ENCODE measurements at regions not wholly inside any gene's neighbourhood (a gene's known extent, or its start where the extent isn't known, plus 50 kb on each side); places are given as distances from the start of the nearest gene placed in this dataset.
A peak's percentile ranks its signal among the peaks of the same experiment; 100 is the strongest.

GRCh38 chr21:18951271-18952038, 547.9 kb upstream of the TMPRSS15 start:
- no peaks in the 10 kb centered on the region for H3K9me3 ChIP-seq
- ATAC-seq: no peak
- no peak overlapping the region for H3K27ac ChIP-seq
- 62 to 71% methylated on average over 10 to 14 of the region's 14 CpGs for whole genome bisulfite sequencing, 2 donors (ENCODE audit: low coverage in 1 of 2)
- H3K27me3 ChIP-seq: no peaks in the 10 kb centered on the region
- H3K4me3 ChIP-seq: no peak overlapping the region
- no peaks in the 10 kb centered on the region for H3K36me3 ChIP-seq
- H3K4me1 ChIP-seq: no peaks in the 10 kb centered on the region
- TF ChIP-seq, protein P1, sequence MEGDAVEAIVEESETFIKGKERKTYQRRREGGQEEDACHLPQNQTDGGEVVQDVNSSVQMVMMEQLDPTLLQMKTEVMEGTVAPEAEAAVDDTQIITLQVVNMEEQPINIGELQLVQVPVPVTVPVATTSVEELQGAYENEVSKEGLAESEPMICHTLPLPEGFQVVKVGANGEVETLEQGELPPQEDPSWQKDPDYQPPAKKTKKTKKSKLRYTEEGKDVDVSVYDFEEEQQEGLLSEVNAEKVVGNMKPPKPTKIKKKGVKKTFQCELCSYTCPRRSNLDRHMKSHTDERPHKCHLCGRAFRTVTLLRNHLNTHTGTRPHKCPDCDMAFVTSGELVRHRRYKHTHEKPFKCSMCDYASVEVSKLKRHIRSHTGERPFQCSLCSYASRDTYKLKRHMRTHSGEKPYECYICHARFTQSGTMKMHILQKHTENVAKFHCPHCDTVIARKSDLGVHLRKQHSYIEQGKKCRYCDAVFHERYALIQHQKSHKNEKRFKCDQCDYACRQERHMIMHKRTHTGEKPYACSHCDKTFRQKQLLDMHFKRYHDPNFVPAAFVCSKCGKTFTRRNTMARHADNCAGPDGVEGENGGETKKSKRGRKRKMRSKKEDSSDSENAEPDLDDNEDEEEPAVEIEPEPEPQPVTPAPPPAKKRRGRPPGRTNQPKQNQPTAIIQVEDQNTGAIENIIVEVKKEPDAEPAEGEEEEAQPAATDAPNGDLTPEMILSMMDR (IDR thresholded peaks at IDR 0.05): peak in 1 of 4 experiments; percentile 33
- no peak for TF ChIP-seq POLR2A (IDR thresholded peaks at IDR 0.05)

GRCh38 chr21:18954441-18954844, 550.9 kb upstream of the TMPRSS15 start:
- no peaks in the 10 kb centered on the region for H3K4me1 ChIP-seq
- no peak for ATAC-seq
- no peaks in the 10 kb centered on the region for H3K9me3 ChIP-seq
- H3K4me3 ChIP-seq: no peak overlapping the region
- TF ChIP-seq EP300 (IDR thresholded peaks at IDR 0.05) (no peak), POLR2AphosphoS5 (IDR thresholded peaks at IDR 0.05) (no peak), POLR2A (IDR thresholded peaks at IDR 0.05) (no peak)
- TF ChIP-seq, protein P1 (IDR thresholded peaks at IDR 0.05): no peak
- H3K36me3 ChIP-seq: no peaks in the 10 kb centered on the region
- no peak overlapping the region for H3K27ac ChIP-seq
- no peaks in the 10 kb centered on the region for H3K27me3 ChIP-seq

DNA sequence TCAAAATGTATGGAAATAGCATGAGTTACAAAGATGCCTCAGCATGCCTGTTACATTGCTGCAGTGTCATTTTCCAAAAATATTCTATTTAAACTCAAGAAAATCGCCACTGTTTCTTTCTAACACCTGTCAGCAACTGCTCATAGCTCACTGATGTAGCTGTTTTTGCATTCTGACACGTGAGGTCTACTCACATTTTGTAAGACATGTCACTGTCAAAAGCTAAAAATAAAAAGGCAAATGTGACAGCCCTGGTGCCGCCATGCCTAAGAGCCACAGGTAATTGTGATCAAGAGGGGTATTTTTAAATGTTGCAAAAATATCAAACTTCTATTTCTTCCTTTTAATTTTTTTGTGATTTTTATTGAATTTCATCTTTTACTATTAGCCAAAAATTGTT, 556.2 kb upstream of the TMPRSS15 start:
- WGBS, 2 donors (ENCODE audit: low coverage in 1 of 2): 62 to 83% methylated on average over 3 of the region's 3 CpGs
- H3K4me3 ChIP-seq: no peak overlapping the region
- H3K4me1 ChIP-seq: no peaks in the 10 kb centered on the region
- no peaks in the 10 kb centered on the region for H3K36me3 ChIP-seq
- no peak for ATAC-seq
- no peaks in the 10 kb centered on the region for H3K27me3 ChIP-seq
- H3K27ac ChIP-seq: no peak overlapping the region
- no peaks in the 10 kb centered on the region for H3K9me3 ChIP-seq
- TF ChIP-seq POLR2AphosphoS5 (IDR thresholded peaks at IDR 0.05) (no peak), EP300 (IDR thresholded peaks at IDR 0.05) (no peak), POLR2A (IDR thresholded peaks at IDR 0.05) (no peak)
- TF ChIP-seq, protein P1 (IDR thresholded peaks at IDR 0.05): no peak

GRCh38 chr21:18960306-18960705, 556.7 kb upstream of the TMPRSS15 start:
- H3K27me3 ChIP-seq: no peaks in the 10 kb centered on the region
- H3K27ac ChIP-seq: no peak overlapping the region
- WGBS, 2 donors (ENCODE audit: low coverage in 1 of 2): 61 to 90% methylated on average over 3 of the region's 3 CpGs
- H3K36me3 ChIP-seq: no peaks in the 10 kb centered on the region
- H3K4me1 ChIP-seq: no peaks in the 10 kb centered on the region
- H3K9me3 ChIP-seq: no peaks in the 10 kb centered on the region
- ATAC-seq: no peak
- TF ChIP-seq POLR2AphosphoS5 (IDR thresholded peaks at IDR 0.05): no peak
- TF ChIP-seq EP300 (IDR thresholded peaks at IDR 0.05): no peak
- TF ChIP-seq, protein P1 (IDR thresholded peaks at IDR 0.05): no peak
- no peak for TF ChIP-seq POLR2A (IDR thresholded peaks at IDR 0.05)
- H3K4me3 ChIP-seq: no peak overlapping the region

- Histone ChIP-seq H3K27me3 (no peaks in the 10 kb centered on the region), H3K4me3 (no peak overlapping the region), H3K9me3 (no peaks in the 10 kb centered on the region), H3K4me1 (no peaks in the 10 kb centered on the region), H3K27ac (no peak overlapping the region), H3K36me3 (no peaks in the 10 kb centered on the region)
- TF ChIP-seq POLR2A (IDR thresholded peaks at IDR 0.05) (no peak), EP300 (IDR thresholded peaks at IDR 0.05) (no peak), POLR2AphosphoS5 (IDR thresholded peaks at IDR 0.05) (no peak)
- TF ChIP-seq, protein P1 (IDR thresholded peaks at IDR 0.05): no peak
- no peak for ATAC-seq
- 67 to 88% methylated on average over 1 of the region's 1 CpG for WGBS, 2 donors (ENCODE audit: low coverage in 1 of 2)
These were observed 566.8 kb upstream of the TMPRSS15 start for GRCh38 chr21:18970416-18970815.

Measured in gastroesophageal sphincter (tissue), 4 donors.